Esophagus muscularis mucosa (tissue), 4 donors: ENCODE measurements at regions not wholly inside any gene's neighbourhood (a gene's known extent, or its start where the extent isn't known, plus 50 kb on each side); places are given as distances from the start of the nearest gene placed in this dataset.
"Not testable (repeated sequence)": the region's sequence is repeated elsewhere in the genome, so short reads cannot be mapped to it uniquely, and the experiment has no call there.

Experiments
- DNase-seq: peaks from one replicate; pipeline ENCODE4 v3.0.0-alpha.2; 2017; ENCODE audit errors: extremely low spot score
- H3K27ac ChIP-seq, 4 donors: fragments of 200-600 bp; sonication (generic); replicated peaks in 1 of 4; 1 replicate in 3 of 4; 2 replicates in 1 of 4; pipeline ENCODE4 v1.5.1; 2016 to 2019; ENCODE audit warnings: mild to moderate bottlenecking in 1 of 4
- H3K27me3 ChIP-seq, 4 donors: fragments of 200-600 bp; sonication (generic); one replicate each; pipeline versions ENCODE4 v1.5.1 to v1.6.0; 2016 to 2019
- H3K36me3 ChIP-seq, 4 donors: fragments of 200-600 bp; sonication (generic); one replicate each; pipeline ENCODE4 v1.5.1; 2016 to 2019
- H3K4me1 ChIP-seq, 4 donors: fragments of 200-600 bp; sonication (generic); one replicate each; pipeline ENCODE4 v1.5.1; 2016 to 2019
- H3K4me3 ChIP-seq, 4 donors: fragments of 200-600 bp; sonication (generic); 1 replicate in 2 of 4; 2 replicates in 2 of 4; pipeline ENCODE4 v1.5.1; 2016 to 2019; ENCODE audit warnings: mild to moderate bottlenecking in 4 of 4, moderate library complexity in 1 of 4
- H3K9me3 ChIP-seq, 4 donors: fragments of 200-600 bp; sonication (generic); 1 replicate in 3 of 4; 2 replicates in 1 of 4; pipeline ENCODE4 v1.5.1; 2016 to 2019
- CTCF ChIP-seq, 3 experiments: fragments of 200-600 bp in 2 of 3; fragments of 450-650 bp in 1 of 3; sonication (generic) in 2 of 3; IDR thresholded peaks; one replicate each; pipeline ENCODE4 v1.5.1; 2017 to 2019; ENCODE audit warnings: antibody characterized with exemption in 3 of 3, mild to moderate bottlenecking in 2 of 3, moderate library complexity in 1 of 3
- EP300 ChIP-seq: sonication (generic); formaldehyde crosslinking; IDR thresholded peaks from one replicate; pipeline ENCODE4 v1.6.1; 2017; ENCODE audit warnings: antibody characterized with exemption
- POLR2A ChIP-seq: fragments of 450-650 bp; IDR thresholded peaks from one replicate; pipeline ENCODE4 v1.6.1; 2017; ENCODE audit warnings: antibody characterized with exemption, moderate library complexity, mild to moderate bottlenecking, low read depth
- POLR2AphosphoS5 ChIP-seq, 2 donors: sonication (generic); formaldehyde crosslinking; IDR thresholded peaks; one replicate each; pipeline ENCODE4 v1.6.1; 2017; ENCODE audit warnings: antibody characterized with exemption in 2 of 2
- WGBS: methylation state at CpG from one replicate; pipeline ENCODE4 v1.1.5; 2018; 5-methylcytosine and 5-hydroxymethylcytosine counted together
- intact Hi-C: fragments of 100-400 bp; cut with DNase I; formaldehyde crosslinking; loops from one replicate; pipeline ENCODE4 v1.15.1; 2023

DNA sequence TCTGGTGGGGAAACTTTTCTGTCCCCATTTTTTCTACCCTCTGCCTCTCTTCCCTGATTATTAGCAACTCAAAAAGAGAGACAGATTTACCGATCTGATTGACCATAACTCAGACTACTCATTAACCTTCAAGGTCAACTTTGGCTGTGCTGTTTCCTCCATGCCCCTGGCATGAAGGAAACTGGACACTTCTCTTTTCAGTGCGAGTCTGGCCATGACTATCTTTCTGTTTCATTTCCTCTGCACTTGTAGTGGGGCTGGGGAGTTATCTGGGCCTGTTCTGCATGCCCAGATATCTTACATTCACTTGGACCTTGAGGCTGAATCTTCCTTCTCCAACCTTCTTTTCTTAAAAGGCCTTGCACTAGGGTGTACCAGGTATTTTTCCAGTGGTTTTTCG lies 76.9 kb upstream of the SLCO2A1 start:
- Histone ChIP-seq H3K4me1 (no peaks in the 10 kb centered on the region), H3K27ac (no peak overlapping the region), H3K4me3 (no peak overlapping the region), H3K9me3 (peaks cover 0 to 7% (median under 1%) of the 10 kb centered on the region in 4 donors), H3K36me3 (no peaks in the 10 kb centered on the region), H3K27me3 (no peaks in the 10 kb centered on the region)
- TF ChIP-seq CTCF (IDR thresholded peaks at IDR 0.05) (no peak), POLR2AphosphoS5 (IDR thresholded peaks at IDR 0.05) (no peak)
- no peak for DNase-seq
- intact Hi-C loops = no loop called here
- 78% methylated on average over 3 of the region's 3 CpGs for WGBS

GRCh38 chr3:134105876-134106556 lies 76.3 kb upstream of the SLCO2A1 start:
- no peaks in the 10 kb centered on the region for H3K4me1 ChIP-seq
- intact Hi-C loops = no loop called here
- H3K36me3 ChIP-seq = no peaks in the 10 kb centered on the region
- WGBS = 85% methylated on average over 2 of the region's 2 CpGs
- H3K27ac ChIP-seq = no peak overlapping the region
- DNase-seq = no peak
- H3K9me3 ChIP-seq = peaks cover 0 to 7% (median 3%) of the 10 kb centered on the region in 4 donors
- H3K27me3 ChIP-seq = no peaks in the 10 kb centered on the region
- TF ChIP-seq POLR2A = no peak
- TF ChIP-seq POLR2AphosphoS5 (IDR thresholded peaks at IDR 0.05) = no peak
- TF ChIP-seq EP300 = no peak
- TF ChIP-seq CTCF (IDR thresholded peaks at IDR 0.05) = no peak
- H3K4me3 ChIP-seq = no peak overlapping the region

GRCh38 chr3:134104031-134104430 lies 74.3 kb upstream of the SLCO2A1 start:
- H3K4me1 ChIP-seq = no peaks in the 10 kb centered on the region
- WGBS = 61% methylated on average over 2 of the region's 2 CpGs
- H3K27ac ChIP-seq = no peak overlapping the region
- intact Hi-C loops = no loop called here
- DNase-seq = no peak
- peaks cover 0 to 7% (median 3%) of the 10 kb centered on the region in 4 donors for H3K9me3 ChIP-seq
- H3K4me3 ChIP-seq = no peak overlapping the region
- no peaks in the 10 kb centered on the region for H3K36me3 ChIP-seq
- no peak for TF ChIP-seq EP300
- TF ChIP-seq POLR2AphosphoS5 (IDR thresholded peaks at IDR 0.05) = no peak
- TF ChIP-seq POLR2A = no peak
- TF ChIP-seq CTCF (IDR thresholded peaks at IDR 0.05) = no peak
- no peaks in the 10 kb centered on the region for H3K27me3 ChIP-seq

DNA sequence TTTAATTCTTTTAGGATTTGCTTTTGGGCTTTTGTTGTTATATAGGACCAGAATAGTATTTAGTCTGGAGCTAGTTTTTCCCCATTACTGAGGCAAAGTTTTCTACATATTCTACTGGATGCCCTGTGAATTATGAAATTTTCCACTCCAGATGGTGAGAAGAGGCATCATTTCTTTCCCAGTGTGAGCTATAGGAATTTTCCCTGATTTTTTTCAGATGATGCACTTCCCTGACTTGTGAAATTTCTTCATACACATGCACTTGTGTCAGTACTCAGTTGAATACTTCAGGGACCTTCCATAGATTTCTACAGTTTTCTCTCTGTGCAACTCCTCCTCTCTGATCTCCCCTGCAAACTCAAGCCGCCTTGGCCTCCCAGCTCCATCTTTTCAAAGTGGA lies 73.7 kb upstream of the SLCO2A1 start:
- WGBS = 96% methylated on average over 1 of the region's 1 CpG
- H3K36me3 ChIP-seq = no peaks in the 10 kb centered on the region
- no peak overlapping the region for H3K4me3 ChIP-seq
- H3K9me3 ChIP-seq = peaks cover 0 to 7% (median 3%) of the 10 kb centered on the region in 4 donors
- TF ChIP-seq POLR2A (no peak), CTCF (IDR thresholded peaks at IDR 0.05) (no peak), EP300 (no peak), POLR2AphosphoS5 (IDR thresholded peaks at IDR 0.05) (no peak)
- H3K27ac ChIP-seq = no peak overlapping the region
- no peaks in the 10 kb centered on the region for H3K4me1 ChIP-seq
- no peaks in the 10 kb centered on the region for H3K27me3 ChIP-seq
- no peak for DNase-seq
- intact Hi-C loops = no loop called here

DNA sequence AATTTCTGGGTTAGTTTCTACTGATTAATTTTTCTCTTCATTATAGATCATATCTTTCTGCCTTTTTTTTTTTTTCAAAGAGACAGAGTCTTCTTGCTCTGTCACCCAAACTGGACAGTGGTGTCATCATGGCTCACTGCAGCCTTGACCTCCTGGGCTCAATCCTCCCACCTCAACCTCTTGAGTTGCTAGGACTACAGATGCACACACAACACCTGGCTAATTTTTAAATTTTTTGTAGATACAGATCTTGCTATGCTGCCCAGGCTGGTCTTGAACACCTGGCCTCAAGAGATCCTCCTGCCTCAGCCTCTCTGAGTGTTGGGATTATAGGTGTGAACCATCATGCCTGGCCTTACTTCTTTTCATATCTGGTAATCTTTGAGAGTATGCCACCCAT lies 73.3 kb upstream of the SLCO2A1 start:
- DNase-seq = no peak
- TF ChIP-seq POLR2AphosphoS5 (IDR thresholded peaks at IDR 0.05) (no peak), POLR2A (no peak), CTCF (IDR thresholded peaks at IDR 0.05) (no peak), EP300 (no peak)
- Histone ChIP-seq H3K4me3 (no peak overlapping the region), H3K9me3 (peaks cover 0 to 7% (median 3%) of the 10 kb centered on the region in 4 donors), H3K36me3 (no peaks in the 10 kb centered on the region), H3K27me3 (no peaks in the 10 kb centered on the region), H3K4me1 (no peaks in the 10 kb centered on the region), H3K27ac (no peak overlapping the region)
- intact Hi-C loops = no loop called here

GRCh38 chr3:134096214-134096613 lies 66.5 kb upstream of the SLCO2A1 start:
- DNase-seq, intact Hi-C loops, H3K27ac ChIP-seq, H3K9me3 ChIP-seq, H3K4me3 ChIP-seq, H3K4me1 ChIP-seq, H3K27me3 ChIP-seq, H3K36me3 ChIP-seq: not testable (repeated sequence)
- WGBS = 76% methylated on average over 3 of the region's 3 CpGs
